Neural progenitor cell (in vitro differentiated cells): ENCODE measurements at regions not wholly inside any gene's neighbourhood (a gene's known extent, or its start where the extent isn't known, plus 50 kb on each side); places are given as distances from the start of the nearest gene placed in this dataset.

Source experiments
- DNase-seq: peaks from one replicate; pipeline ENCODE4 v3.0.0-alpha.2; 2016; ENCODE audit warnings: low spot score
- H2AFZ ChIP-seq: fragments of 200-600 bp; sonication (generic); replicated peaks from 2 replicates; pipeline ENCODE4 v1.6.1; 2016; ENCODE audit warnings: antibody characterized with exemption
- H3F3A ChIP-seq: fragments of 200-600 bp; sonication (generic); 2 replicates; pipeline ENCODE4 v1.6.1; 2016; ENCODE audit warnings: antibody characterized with exemption, low read depth
- H3K27ac ChIP-seq: fragments of 200-600 bp; sonication (generic); 2 replicates; pipeline ENCODE4 v1.5.1; 2016; ENCODE audit warnings: mild to moderate bottlenecking
- H3K27me3 ChIP-seq: fragments of 200-600 bp; sonication (generic); 2 replicates; pipeline ENCODE4 v1.6.1; 2016; ENCODE audit warnings: mild to moderate bottlenecking, moderate library complexity
- H3K36me3 ChIP-seq: fragments of 200-600 bp; sonication (generic); 2 replicates; pipeline ENCODE4 v1.5.1; 2016
- H3K4me1 ChIP-seq: fragments of 200-600 bp; sonication (generic); 2 replicates; pipeline ENCODE4 v1.6.1; 2016; ENCODE audit warnings: mixed run types
- H3K4me2 ChIP-seq: fragments of 200-600 bp; sonication (generic); 2 replicates; pipeline ENCODE4 v1.6.1; 2016
- H3K4me3 ChIP-seq: fragments of 200-600 bp; sonication (generic); 2 replicates; pipeline ENCODE4 v1.5.1; 2016
- H3K79me2 ChIP-seq: fragments of 200-600 bp; sonication (generic); 2 replicates; pipeline ENCODE4 v1.6.1; 2016; ENCODE audit warnings: low read depth
- H3K9ac ChIP-seq: fragments of 200-600 bp; sonication (generic); 2 replicates; pipeline ENCODE4 v1.6.1; 2016
- H3K9me3 ChIP-seq: fragments of 200-600 bp; sonication (generic); 2 replicates; pipeline ENCODE4 v1.5.1; 2016; ENCODE audit warnings: low read depth
- H4K20me1 ChIP-seq: fragments of 200-600 bp; sonication (generic); 2 replicates; pipeline ENCODE4 v1.6.1; 2016; ENCODE audit warnings: low read depth
- H3K27ac Mint-ChIP-seq: 3 replicates; pipeline ENCODE4 v1.8.0; 2021; ENCODE audit warnings: mixed read lengths
- H3K27me3 Mint-ChIP-seq: 2 replicates; pipeline ENCODE4 v1.8.0; 2022; ENCODE audit warnings: low read depth, mild to moderate bottlenecking, inconsistent platforms, moderate library complexity, mixed read lengths; ENCODE audit not compliant: insufficient read depth
- H3K36me3 Mint-ChIP-seq: 3 replicates; pipeline ENCODE4 v1.8.0; 2021; ENCODE audit warnings: mixed read lengths
- H3K4me1 Mint-ChIP-seq: 3 replicates; pipeline ENCODE4 v1.8.0; 2021; ENCODE audit warnings: mixed read lengths
- H3K4me3 Mint-ChIP-seq: 3 replicates; pipeline ENCODE4 v1.8.0; 2021; ENCODE audit warnings: mild to moderate bottlenecking, moderate library complexity, mixed read lengths
- H3K9me3 Mint-ChIP-seq: 3 replicates; pipeline ENCODE4 v1.8.0; 2020; ENCODE audit warnings: mixed read lengths
- CTCF ChIP-seq: fragments of 200-600 bp; sonication (generic); IDR thresholded peaks from 2 replicates; pipeline ENCODE4 v1.5.1; 2017; ENCODE audit warnings: antibody characterized with exemption, mild to moderate bottlenecking
- EZH2 ChIP-seq: fragments of 200-600 bp; sonication (generic); IDR thresholded peaks from 2 replicates; pipeline ENCODE4 v1.6.1; 2017; ENCODE audit warnings: antibody characterized with exemption, mild to moderate bottlenecking, moderate library complexity
- EZH2phosphoT487 ChIP-seq: fragments of 200-600 bp; sonication (generic); IDR thresholded peaks from 2 replicates; pipeline ENCODE4 v1.6.1; 2017; ENCODE audit warnings: antibody characterized with exemption

- H3K9me3 Mint-ChIP-seq, result no peaks in the 10 kb centered on the region
- no peaks in the 10 kb centered on the region for H3K36me3 Mint-ChIP-seq
- DNase-seq, result no peak
- H3K4me3 Mint-ChIP-seq, result no peak overlapping the region
- H3K79me2 ChIP-seq, result no peaks in the 10 kb centered on the region
- TF ChIP-seq CTCF, result no peak
- TF ChIP-seq EZH2phosphoT487, result no peak
- no peak for TF ChIP-seq EZH2
- H3K27me3 ChIP-seq, result no peaks in the 10 kb centered on the region
- H3K9ac ChIP-seq, result no peak overlapping the region
- peaks cover 5% of the 10 kb centered on the region for H3K27me3 Mint-ChIP-seq
- no peak overlapping the region for H3K4me2 ChIP-seq
- no peak overlapping the region for H2AFZ ChIP-seq
- no peak overlapping the region for H3K27ac ChIP-seq
- H4K20me1 ChIP-seq, result no peaks in the 10 kb centered on the region
- H3K4me1 Mint-ChIP-seq, result peaks cover 16% of the 10 kb centered on the region
- H3K9me3 ChIP-seq, result no peaks in the 10 kb centered on the region
- H3K27ac Mint-ChIP-seq, result no peak overlapping the region
- H3K4me3 ChIP-seq, result no peak overlapping the region
- H3K36me3 ChIP-seq, result no peaks in the 10 kb centered on the region
- H3F3A ChIP-seq, result no peaks in the 10 kb centered on the region
- peaks cover 4% of the 10 kb centered on the region for H3K4me1 ChIP-seq
These were observed 96.8 kb upstream of the BCAR3 start for GRCh38 chr1:93778457-93778856.

- no peaks in the 10 kb centered on the region for H3K79me2 ChIP-seq
- no peaks in the 10 kb centered on the region for H3K9me3 ChIP-seq
- no peak overlapping the region for H3K27ac ChIP-seq
- no peaks in the 10 kb centered on the region for H4K20me1 ChIP-seq
- H3K36me3 ChIP-seq, result no peaks in the 10 kb centered on the region
- no peak for TF ChIP-seq EZH2phosphoT487
- TF ChIP-seq EZH2, result no peak
- no peak for TF ChIP-seq CTCF
- no peak for DNase-seq
- no peak overlapping the region for H2AFZ ChIP-seq
- H3K27ac Mint-ChIP-seq, result no peak overlapping the region
- H3K4me1 Mint-ChIP-seq, result peaks cover 16% of the 10 kb centered on the region
- H3K9ac ChIP-seq, result no peak overlapping the region
- no peaks in the 10 kb centered on the region for H3K36me3 Mint-ChIP-seq
- H3K4me2 ChIP-seq, result no peak overlapping the region
- H3K4me3 Mint-ChIP-seq, result no peak overlapping the region
- peaks cover 7% of the 10 kb centered on the region for H3K27me3 Mint-ChIP-seq
- no peaks in the 10 kb centered on the region for H3K27me3 ChIP-seq
- H3K4me3 ChIP-seq, result no peak overlapping the region
- H3K9me3 Mint-ChIP-seq, result no peaks in the 10 kb centered on the region
- no peaks in the 10 kb centered on the region for H3F3A ChIP-seq
- H3K4me1 ChIP-seq, result peaks cover 4% of the 10 kb centered on the region
These were observed 95.6 kb upstream of the BCAR3 start for GRCh38 chr1:93777255-93777654.

- H2AFZ ChIP-seq, result no peak overlapping the region
These were observed 95.1 kb upstream of the BCAR3 start for GRCh38 chr1:93776728-93777127.

More at GRCh38 chr1:93776728-93777127, 95.1 kb upstream of the BCAR3 start:
- Histone ChIP-seq H3K4me2 (no peak overlapping the region), H3K9me3 (no peaks in the 10 kb centered on the region), H3K9ac (no peak overlapping the region), H3K27ac (no peak overlapping the region), H3K4me3 (no peak overlapping the region), H3K4me1 (peaks cover 4% of the 10 kb centered on the region), H4K20me1 (no peaks in the 10 kb centered on the region), H3K36me3 (no peaks in the 10 kb centered on the region), H3F3A (no peaks in the 10 kb centered on the region), H3K79me2 (no peaks in the 10 kb centered on the region), H3K27me3 (no peaks in the 10 kb centered on the region)
- H3K9me3 Mint-ChIP-seq, result no peaks in the 10 kb centered on the region
- H3K27me3 Mint-ChIP-seq, result peaks cover 5% of the 10 kb centered on the region
- DNase-seq, result no peak
- H3K27ac Mint-ChIP-seq, result no peak overlapping the region
- peaks cover 16% of the 10 kb centered on the region for H3K4me1 Mint-ChIP-seq
- no peaks in the 10 kb centered on the region for H3K36me3 Mint-ChIP-seq
- no peak overlapping the region for H3K4me3 Mint-ChIP-seq
- no peak for TF ChIP-seq EZH2phosphoT487
- no peak for TF ChIP-seq EZH2
- no peak for TF ChIP-seq CTCF
